Fibroblast of skin of abdomen (primary cell): ENCODE measurements at regions not wholly inside any gene's neighbourhood (a gene's known extent, or its start where the extent isn't known, plus 50 kb on each side); places are given as distances from the start of the nearest gene placed in this dataset.
"Not testable (repeated sequence)": the region's sequence is repeated elsewhere in the genome, so short reads cannot be mapped to it uniquely, and the experiment has no call there.

Experiments used
- DNase-seq: peaks from one replicate; pipeline ENCODE4 v3.0.0-alpha.2; 2013

DNA sequence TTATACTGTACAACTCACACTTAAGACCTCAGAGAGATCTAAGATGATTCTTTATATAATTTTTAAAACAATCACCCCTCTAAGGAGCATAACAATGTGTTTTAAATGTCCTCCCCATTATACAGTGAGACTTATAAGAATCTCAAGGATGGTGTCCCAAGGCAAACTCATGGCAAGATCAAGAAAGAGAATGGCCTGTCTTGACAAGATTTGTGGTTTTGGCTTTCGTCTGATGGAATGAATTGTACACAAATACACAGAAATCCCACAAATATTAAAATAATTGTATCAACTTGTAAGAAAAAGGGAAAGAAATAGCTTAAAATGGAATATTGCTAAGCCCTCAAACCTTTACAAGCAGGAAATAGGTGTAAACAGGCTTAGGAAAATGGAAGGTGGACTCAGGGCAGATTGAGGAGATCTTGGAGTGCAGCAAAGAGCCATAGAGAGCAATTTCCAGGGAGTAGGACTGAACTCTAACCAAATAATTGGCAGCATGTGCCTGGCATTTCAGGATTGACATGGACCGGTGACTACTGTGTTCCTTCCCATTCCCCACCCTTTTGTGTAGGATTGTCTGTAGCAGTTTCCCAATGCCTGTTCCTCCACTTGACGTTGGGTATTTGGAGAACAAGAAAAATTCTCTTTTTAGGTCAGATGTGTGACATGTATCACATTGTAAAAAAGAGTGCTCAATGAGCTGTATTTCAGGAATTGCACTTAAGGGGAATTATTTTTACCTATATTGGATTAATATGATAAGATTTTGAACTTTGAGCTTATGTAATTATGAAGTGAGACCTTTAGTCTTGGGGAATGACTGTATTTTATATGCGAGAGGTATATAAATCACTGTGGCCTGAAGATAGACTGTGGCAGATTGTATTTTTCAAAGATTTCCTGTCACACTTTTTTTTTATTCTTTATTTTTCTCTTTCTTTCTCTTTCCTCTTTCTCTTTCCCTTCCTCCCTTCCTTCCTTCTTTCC lies 317.8 kb upstream of the SLITRK3 start:
- no peak for DNase-seq

- DNase-seq = no peak
These were observed 311.4 kb upstream of the SLITRK3 start for GRCh38 chr3:165507576-165507975.

- DNase-seq = no peak
These were observed 310.9 kb upstream of the SLITRK3 start for GRCh38 chr3:165507060-165507459.

DNA sequence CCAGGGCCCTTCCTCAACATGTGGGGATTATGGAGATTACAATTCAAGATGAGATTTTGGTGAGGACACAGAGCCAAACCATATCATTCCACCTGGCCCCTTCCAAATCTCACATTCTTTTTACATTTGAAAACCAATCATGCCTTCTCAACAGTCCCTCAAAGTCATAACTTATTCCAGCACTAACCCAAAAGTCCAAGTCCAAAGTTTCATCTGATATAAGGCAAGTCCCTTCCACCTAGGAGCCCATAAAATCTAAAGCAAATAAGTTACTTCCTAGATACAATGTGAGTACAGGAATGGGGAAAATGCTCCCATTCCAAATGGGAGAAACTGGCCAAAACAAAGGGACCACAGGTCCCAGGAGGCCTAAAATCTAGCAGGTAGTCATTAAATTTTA lies 309.5 kb upstream of the SLITRK3 start:
- DNase-seq = no peak

GRCh38 chr3:165504554-165504953 lies 308.4 kb upstream of the SLITRK3 start:
- DNase-seq = no peak

DNA sequence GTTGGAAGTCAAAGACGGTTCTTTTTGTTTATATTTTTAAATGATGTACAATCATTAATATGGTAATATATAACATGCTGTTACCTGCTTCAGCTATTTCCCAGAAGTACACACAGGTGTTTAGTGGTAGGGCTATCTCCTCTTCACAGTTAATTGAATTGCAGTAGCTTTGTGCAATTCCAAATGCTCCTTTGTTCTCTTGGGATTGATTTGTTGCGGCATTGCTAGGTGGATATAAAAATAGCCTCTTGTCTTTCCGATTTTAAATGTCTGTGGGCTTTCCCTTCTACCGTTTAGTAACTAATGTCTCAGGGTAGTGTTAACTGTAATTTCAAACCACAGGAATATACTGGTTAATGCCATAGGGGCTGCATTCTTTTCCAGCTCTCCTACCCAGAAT lies 307.6 kb upstream of the SLITRK3 start:
- DNase-seq = no peak

DNA sequence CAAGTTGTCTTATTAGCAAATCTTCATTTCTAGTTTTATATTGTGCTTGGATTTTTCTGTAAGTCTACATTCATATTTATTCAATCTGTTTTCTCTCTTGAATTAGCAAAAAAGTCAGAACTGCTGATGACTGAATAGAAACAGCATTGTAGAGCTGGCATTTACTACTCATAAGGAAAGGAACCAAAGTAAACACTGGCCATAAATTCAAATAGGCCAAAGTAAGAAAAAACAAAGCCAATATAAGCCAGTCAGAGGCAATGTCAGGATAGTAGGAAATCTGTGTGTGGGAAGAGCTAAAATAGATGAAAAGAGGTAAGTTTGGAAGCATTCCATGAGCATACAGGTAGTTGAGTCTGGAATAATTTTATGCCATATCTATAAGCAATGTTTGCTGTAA lies 307.2 kb upstream of the SLITRK3 start:
- DNase-seq = no peak

DNA sequence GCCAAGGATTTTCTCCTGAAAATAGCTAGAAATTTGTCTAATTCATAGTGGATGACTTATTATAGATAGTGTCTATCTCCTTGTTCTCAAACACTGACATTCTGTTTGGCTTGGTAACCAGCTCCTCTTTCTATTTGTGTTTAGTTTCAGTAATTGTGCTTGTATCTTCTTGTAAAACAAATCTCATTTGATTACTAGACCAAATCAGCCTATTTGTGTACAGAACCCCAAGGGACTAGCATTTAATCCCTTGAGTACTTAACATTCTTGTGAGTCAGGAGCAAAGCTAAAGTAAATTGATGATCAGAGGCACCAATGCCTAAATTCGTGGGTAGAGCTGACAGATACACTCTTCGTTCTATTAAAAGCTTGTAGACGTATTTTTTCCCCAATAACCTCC lies 306.5 kb upstream of the SLITRK3 start:
- no peak for DNase-seq

DNA sequence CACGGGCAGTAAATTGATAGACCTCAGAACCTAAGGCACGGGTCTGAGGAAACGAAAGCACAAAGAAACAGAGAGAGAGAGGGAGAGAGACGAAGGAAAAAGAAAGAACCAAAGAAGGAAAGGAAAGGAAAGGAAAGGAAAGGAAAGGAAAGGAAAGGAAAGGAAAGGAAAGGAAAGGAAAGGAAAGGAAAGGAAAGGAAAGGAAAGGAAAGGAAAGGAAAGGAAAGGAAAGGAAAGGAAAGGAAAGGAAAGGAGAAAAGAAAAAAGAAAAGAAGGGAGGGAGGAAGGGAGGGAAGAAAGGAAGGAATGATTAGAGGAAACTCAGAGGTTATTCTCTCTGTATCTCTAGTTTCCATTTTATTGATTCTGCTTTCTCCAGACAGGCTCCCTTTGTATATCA lies 302.6 kb upstream of the SLITRK3 start:
- not testable (repeated sequence) for DNase-seq

- peak; percentile 49 for DNase-seq
These were observed 295.3 kb upstream of the SLITRK3 start for GRCh38 chr3:165491487-165491886.

DNA sequence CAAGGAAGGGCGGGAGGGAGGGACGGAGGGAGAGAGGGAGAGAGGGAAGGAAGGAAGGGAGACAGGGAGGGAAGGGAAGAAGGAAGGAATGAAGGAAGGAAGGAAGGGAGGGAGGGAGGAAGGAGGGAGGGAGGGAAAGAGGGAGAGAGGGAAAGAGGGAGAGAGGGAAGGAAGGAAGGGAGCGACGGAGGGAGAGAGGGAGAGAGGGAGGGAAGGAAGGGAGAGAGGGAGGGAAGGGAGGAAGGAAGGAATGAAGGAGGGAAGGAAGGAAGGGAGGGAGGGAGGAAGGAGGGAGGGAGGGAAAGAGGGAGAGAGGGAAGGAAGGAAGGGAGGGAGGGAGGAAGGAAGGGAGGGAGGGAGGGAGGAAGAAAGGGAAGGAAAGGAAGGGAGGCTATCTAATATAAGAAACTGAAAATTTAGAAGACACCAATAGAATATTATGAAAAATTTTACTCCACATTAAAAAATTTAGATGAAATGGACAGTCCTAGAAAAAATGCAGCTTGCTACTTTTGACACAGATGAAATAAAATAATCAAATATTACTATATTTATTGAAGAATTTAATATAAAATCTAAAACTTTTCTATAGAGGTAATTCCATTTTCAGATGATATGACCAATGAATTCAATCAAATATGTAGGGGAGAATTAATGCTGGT lies 280.3 kb upstream of the SLITRK3 start:
- DNase-seq = no peak

GRCh38 chr3:165466856-165467255 lies 270.7 kb upstream of the SLITRK3 start:
- peak; percentile 53 for DNase-seq

DNA sequence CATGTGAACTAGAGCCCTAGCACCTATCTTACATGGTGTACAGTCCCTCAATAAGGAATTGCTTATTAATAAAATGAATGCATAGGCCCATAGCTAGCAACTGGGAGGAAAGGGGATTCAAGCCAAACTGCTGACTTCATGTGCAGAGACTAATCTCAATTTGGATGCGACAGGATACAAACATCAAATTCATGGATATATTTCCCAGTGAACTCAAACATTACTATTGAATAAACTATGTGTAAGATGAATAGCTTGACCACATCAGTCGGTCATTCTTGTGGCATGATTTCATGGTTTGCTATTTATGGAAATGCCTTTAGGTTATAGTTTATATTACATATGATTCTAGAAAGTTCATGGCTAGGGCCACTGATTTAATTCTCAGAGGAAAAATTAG lies 268.6 kb upstream of the SLITRK3 start:
- peak; percentile 77 for DNase-seq

- peak; percentile 85 for DNase-seq
These were observed 267.3 kb upstream of the SLITRK3 start for GRCh38 chr3:165463531-165463930.

DNA sequence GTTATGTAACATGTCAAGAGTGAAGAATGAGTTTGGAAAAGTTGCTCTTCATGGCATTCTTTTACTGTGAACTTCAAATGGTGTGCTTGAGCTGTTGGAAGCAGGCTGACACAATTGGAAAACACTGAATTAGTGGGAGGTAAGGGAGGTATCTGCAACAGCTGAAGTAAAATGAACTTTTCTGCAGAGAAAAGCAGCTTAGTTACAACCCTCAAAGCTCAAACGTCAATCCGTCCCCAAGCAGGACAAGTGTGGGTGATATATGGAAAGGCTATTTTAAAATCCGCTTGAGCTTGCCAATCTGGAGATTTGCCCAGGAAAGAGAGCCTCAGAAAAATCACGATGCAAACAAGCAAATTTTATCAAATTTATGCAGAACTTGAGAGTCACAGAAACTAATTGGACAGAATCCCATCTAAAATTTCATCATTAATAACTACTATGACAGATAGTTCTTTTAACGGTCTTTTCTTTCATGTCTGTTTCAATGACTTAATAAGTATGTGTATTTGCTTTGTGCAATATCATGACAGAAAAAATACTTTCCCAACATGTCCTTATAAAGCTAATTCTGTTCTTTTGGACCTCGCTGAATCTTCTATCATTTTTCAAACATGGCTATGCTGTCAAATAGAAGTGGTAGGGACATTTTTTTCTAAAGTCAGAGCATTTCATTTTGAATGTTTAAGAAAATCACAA lies 266.6 kb upstream of the SLITRK3 start:
- peak; percentile 49 for DNase-seq

DNA sequence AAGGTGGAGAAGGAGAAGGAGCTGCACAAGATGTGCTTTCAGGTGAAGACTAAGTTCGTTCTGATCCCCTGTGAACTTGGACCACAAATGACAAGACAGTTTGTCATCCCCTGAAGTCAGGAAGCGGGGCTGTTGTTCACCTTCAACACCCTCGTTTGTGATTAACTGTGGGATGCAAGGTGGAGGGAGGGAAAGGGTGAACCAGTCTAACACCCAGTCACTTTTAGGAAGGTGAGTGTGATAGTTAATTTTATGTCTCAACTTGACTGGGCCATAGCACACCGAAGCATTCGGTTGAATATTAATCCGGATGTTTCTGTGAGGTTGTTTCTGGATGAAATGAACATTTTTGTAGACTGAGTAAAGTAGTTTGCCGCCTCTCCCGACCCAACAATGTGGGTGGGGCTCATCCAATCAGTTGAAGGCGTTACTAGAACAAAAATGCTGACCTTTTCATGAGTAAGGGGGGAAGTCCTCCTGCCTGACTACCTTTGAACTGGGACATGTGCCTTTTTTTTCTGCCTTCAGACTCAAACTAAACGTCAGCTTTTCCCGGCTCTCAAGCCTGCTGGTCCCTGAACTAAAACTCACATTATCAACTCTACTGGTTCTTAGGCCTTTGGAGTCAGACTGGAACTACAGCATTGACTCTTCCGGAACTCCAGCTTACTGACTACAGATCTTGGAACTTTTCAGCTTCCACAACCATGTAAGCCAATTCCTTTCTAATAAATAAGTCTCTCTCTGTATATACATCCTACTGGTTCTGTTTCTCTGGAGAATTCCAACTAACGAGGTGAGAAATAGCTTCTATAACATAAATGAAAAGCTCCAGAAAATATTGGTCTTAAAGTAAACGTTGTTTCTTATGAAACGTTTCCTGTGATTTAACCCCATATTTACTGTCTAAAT lies 264.0 kb upstream of the SLITRK3 start:
- DNase-seq = no peak

DNA sequence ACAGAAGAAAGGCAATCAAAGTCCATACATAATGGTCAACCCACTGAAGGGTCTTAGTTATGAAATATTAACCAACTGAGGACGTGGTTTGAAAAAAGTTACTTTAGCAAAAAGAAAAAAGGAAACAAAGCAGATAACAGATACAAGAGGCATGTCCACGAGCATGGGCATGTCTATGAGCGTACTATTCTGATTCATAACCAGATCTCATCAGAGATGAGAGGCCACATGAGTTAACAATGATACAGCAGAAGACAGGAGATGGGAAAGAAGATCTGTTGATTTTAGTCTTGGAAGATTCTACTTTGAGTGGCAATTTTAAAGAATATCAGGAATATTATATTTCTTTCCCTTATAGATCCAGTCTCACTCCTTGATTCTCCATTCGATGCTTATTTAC lies 262.9 kb upstream of the SLITRK3 start:
- no peak for DNase-seq

- DNase-seq = no peak
These were observed 260.9 kb upstream of the SLITRK3 start for GRCh38 chr3:165457096-165457495.

GRCh38 chr3:165455793-165456192 lies 259.6 kb upstream of the SLITRK3 start:
- DNase-seq = no peak

- DNase-seq = no peak
These were observed 259.2 kb upstream of the SLITRK3 start for GRCh38 chr3:165455360-165455759.

GRCh38 chr3:165451371-165452070 lies 255.3 kb upstream of the SLITRK3 start:
- DNase-seq = no peak

DNA sequence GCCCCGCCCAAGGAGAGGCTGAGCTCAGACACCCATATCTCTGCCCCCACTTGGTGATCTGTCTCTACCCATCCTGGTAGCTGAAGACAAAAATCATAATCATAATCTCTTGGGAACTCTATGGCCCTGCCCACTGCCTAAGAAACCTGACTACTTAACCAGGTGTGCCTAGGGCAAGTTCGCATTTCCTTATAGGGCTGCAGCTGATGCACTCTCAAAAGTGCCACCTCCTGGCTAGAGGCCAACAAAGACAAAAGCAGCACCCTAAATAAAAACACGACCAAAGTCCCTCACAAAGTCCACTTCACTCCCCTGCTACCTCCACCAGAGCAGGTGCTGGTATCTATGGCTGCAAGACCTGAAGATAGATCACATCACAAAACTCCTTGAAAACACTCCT lies 250.4 kb upstream of the SLITRK3 start:
- no peak for DNase-seq
